Right lobe of liver (tissue), 6 donors: ENCODE measurements at regions not wholly inside any gene's neighbourhood (a gene's known extent, or its start where the extent isn't known, plus 50 kb on each side); places are given as distances from the start of the nearest gene placed in this dataset.

Source experiments
- ATAC-seq, 4 donors: fragments of 200-7000 bp; cut with Tn5 transposase; one replicate each; pipeline ENCODE4 v1.9.1; 2020; ENCODE audit warnings: mild to moderate bottlenecking in 4 of 4, moderate library complexity in 4 of 4
- DNase-seq, 3 donors: peaks; one replicate each; pipeline ENCODE4 v3.0.0-alpha.2; 2020
- H3K27ac ChIP-seq, 3 donors: fragments of 200-600 bp; one replicate each; pipeline ENCODE4 v1.8.0; 2022
- H3K27me3 ChIP-seq, 2 donors: fragments of 200-600 bp; one replicate each; pipeline ENCODE4 v1.8.0; 2022
- H3K36me3 ChIP-seq, 4 donors: fragments of 200-600 bp; sonication (generic) in 1 of 4; one replicate each; pipeline versions ENCODE4 v1.5.1 to v1.8.0; 2017 to 2022; ENCODE audit warnings: control low read depth in 1 of 4
- H3K4me1 ChIP-seq, 4 donors: fragments of 200-600 bp; sonication (generic) in 1 of 4; one replicate each; pipeline versions ENCODE4 v1.5.1 to v1.8.0; 2017 to 2022; ENCODE audit warnings: control low read depth in 1 of 4
- H3K4me3 ChIP-seq, 3 donors: fragments of 200-600 bp; one replicate each; pipeline ENCODE4 v1.8.0; 2022
- H3K9me3 ChIP-seq, 4 donors: fragments of 200-600 bp; sonication (generic) in 1 of 4; one replicate each; pipeline versions ENCODE4 v1.5.1 to v1.8.0; 2017 to 2022; ENCODE audit warnings: control low read depth in 1 of 4
- POLR2A ChIP-seq: fragments of 450-650 bp; IDR thresholded peaks from one replicate; pipeline ENCODE4 v1.6.1; 2017; ENCODE audit warnings: antibody characterized with exemption, mild to moderate bottlenecking
- WGBS: methylation state at CpG from one replicate; pipeline ENCODE4 v1.1.6; 2018; ENCODE audit warnings: low coverage, low lambda C conversion rate; ENCODE audit not compliant: insufficient coverage; ENCODE audit errors: missing lambda C conversion rate; 5-methylcytosine and 5-hydroxymethylcytosine counted together
- intact Hi-C, 2 donors: fragments of 100-400 bp; cut with DNase I; formaldehyde crosslinking; loops; one replicate each; pipeline versions ENCODE4 v1.11.2 to v1.14.1; 2022
- TF ChIP-seq, protein P1 (sequence below), 4 donors: fragments of 200-600 bp in 3 of 4; fragments of 450-650 bp in 1 of 4; IDR thresholded peaks; one replicate each; pipeline versions ENCODE4 v1.5.1 to v1.8.0; 2016 to 2022; ENCODE audit warnings: antibody characterized with exemption in 4 of 4, mild to moderate bottlenecking in 2 of 4
- donor health status: DM: no; HTN: yes; CAD: no.
- donor health status: DM: no; HTN: no; CAD: no.
- donor health status: DM: no; HTN: no; CAD: no.
- donor health status: DM: no; HTN: yes; CAD: no.
- donor health status: DM: no; HTN: yes; CAD: no.

DNA sequence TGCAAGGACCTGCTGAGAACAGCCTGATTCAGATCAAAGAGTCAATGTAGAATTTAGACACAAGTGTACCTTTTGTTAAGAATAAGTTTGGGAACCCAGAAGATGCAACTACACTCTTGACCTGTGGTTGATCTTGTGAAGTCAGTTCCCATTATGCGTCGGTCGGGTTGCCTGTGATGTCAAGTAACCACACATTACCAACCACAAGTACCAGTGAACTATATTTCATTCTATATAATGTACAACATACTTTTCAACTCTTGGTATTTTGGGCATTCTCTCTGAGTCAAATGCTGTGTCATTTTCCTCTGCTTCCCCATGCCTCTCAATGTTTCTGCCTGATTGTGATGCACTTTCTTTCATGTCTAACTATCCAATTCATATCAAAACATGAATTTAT, 426.2 kb downstream of the ETV1 start:
- TF ChIP-seq, protein P1, sequence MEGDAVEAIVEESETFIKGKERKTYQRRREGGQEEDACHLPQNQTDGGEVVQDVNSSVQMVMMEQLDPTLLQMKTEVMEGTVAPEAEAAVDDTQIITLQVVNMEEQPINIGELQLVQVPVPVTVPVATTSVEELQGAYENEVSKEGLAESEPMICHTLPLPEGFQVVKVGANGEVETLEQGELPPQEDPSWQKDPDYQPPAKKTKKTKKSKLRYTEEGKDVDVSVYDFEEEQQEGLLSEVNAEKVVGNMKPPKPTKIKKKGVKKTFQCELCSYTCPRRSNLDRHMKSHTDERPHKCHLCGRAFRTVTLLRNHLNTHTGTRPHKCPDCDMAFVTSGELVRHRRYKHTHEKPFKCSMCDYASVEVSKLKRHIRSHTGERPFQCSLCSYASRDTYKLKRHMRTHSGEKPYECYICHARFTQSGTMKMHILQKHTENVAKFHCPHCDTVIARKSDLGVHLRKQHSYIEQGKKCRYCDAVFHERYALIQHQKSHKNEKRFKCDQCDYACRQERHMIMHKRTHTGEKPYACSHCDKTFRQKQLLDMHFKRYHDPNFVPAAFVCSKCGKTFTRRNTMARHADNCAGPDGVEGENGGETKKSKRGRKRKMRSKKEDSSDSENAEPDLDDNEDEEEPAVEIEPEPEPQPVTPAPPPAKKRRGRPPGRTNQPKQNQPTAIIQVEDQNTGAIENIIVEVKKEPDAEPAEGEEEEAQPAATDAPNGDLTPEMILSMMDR (IDR thresholded peaks at IDR 0.05) = no peak
- no peak for TF ChIP-seq POLR2A
- intact Hi-C loops = no loop called here
- ATAC-seq = no peak
- Histone ChIP-seq H3K27me3 (no peaks in the 10 kb centered on the region), H3K4me1 (no peaks in the 10 kb centered on the region), H3K27ac (no peak overlapping the region), H3K9me3 (no peaks in the 10 kb centered on the region), H3K36me3 (no peaks in the 10 kb centered on the region), H3K4me3 (no peak overlapping the region)
- DNase-seq = no peak
- 39% methylated on average over 3 of the region's 3 CpGs for WGBS

DNA sequence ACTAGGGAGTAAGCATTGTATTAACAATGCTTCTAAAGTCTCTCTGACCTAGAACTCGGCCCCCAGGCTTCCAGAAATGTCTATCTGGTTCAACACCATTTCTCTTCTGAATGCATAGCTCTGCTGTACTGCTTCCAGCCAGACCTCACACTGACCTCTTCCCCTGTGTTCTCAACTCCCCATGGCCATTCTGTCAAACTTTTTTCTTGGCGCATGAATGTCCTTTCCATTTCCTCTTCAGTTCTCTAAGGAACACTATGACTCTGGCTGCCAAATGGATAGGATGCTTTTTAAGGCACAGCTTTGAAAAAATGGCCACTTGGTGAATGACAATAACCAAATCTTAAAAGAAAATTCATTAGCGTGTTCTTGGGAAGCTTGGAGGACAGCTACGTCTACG, 425.8 kb downstream of the ETV1 start:
- no peak overlapping the region for H3K4me3 ChIP-seq
- TF ChIP-seq POLR2A = no peak
- TF ChIP-seq, protein P1 (IDR thresholded peaks at IDR 0.05) = no peak
- H3K27ac ChIP-seq = no peak overlapping the region
- ATAC-seq (no peak), DNase-seq (no peak)
- H3K9me3 ChIP-seq = no peaks in the 10 kb centered on the region
- H3K36me3 ChIP-seq = no peaks in the 10 kb centered on the region
- no peaks in the 10 kb centered on the region for H3K4me1 ChIP-seq
- H3K27me3 ChIP-seq = no peaks in the 10 kb centered on the region
- intact Hi-C loops = no loop called here
- WGBS = 41% methylated on average over 5 of the region's 5 CpGs

DNA sequence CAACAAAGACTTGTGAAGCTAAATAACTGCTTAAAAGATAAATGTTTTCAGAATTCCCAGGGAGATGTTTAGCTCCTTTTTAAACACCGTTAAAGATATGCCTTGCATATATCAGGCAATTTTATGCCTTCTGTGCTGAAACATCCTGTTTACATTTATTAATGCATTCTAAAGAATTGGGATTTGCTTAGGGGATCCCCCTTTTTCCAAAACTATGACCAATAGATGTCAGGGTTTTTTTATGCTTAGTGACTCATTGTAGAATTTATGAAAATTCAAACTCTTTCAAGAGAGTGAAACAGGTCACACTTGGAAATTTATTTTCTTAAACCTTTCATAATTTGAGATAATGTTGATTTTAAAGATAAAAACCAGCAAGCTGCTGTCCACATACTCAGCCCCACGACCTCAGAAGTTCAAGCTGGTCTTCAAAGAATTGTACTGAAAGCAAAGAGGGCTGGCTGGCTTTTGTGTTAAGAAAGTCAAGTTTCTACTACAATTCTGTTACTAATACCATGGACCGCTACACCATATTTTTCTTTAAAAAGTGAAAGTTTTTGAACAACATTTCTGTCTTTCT, 411.8 kb downstream of the ETV1 start:
- Histone ChIP-seq H3K36me3 (no peaks in the 10 kb centered on the region), H3K27me3 (no peaks in the 10 kb centered on the region), H3K27ac (no peak overlapping the region), H3K4me3 (no peak overlapping the region), H3K4me1 (no peaks in the 10 kb centered on the region), H3K9me3 (no peaks in the 10 kb centered on the region)
- intact Hi-C loops = no loop called here
- TF ChIP-seq, protein P1 (IDR thresholded peaks at IDR 0.05) = no peak
- no peak for TF ChIP-seq POLR2A
- ATAC-seq (no peak), DNase-seq (no peak)
- WGBS = 50% methylated on average over 3 of the region's 3 CpGs

DNA sequence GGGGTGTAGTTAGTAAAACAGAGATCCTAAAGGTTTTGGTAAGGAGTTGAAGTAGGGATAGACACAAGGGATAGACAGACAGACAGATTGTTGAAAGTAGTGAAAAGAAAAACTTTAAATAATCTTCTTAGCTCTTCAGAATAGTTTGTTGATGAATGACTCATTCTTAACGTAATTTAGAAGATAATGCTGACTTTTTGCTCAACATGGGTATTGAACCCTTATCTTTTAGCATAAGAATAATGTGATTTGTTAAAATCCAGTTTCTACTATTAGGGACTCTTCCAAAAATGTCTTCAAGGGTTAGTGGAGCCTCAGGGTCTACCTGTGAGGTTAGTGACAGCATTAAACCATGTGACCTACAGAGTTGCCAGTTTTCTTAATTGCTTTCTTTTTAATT, 411.2 kb downstream of the ETV1 start:
- Histone ChIP-seq H3K36me3 (no peaks in the 10 kb centered on the region), H3K4me3 (no peak overlapping the region), H3K27ac (no peak overlapping the region), H3K4me1 (no peaks in the 10 kb centered on the region), H3K9me3 (no peaks in the 10 kb centered on the region), H3K27me3 (no peaks in the 10 kb centered on the region)
- DNase-seq = no peak
- ATAC-seq = no peak
- intact Hi-C loops = no loop called here
- TF ChIP-seq POLR2A = no peak
- TF ChIP-seq, protein P1 (IDR thresholded peaks at IDR 0.05) = no peak
- 19% methylated on average over 1 of the region's 1 CpG for WGBS

DNA sequence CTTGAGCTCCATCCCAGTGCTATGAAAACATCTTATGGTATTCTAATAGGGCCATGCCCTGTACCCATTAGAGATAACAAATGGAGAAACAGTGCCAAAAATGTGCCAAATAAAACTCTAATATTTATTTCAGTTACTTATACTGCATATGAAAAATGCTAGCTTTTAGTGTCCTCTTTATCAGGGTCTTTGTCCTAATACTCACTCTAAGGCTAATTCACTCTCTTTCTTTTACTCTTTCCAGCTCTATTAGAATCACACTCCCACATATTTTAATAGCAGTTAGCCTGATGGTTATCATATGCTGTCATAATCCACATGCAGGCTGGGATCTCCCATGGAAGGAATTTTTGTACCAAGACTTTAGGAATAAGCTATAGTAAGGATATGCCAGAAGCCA, 408.4 kb downstream of the ETV1 start:
- DNase-seq (no peak), ATAC-seq (no peak)
- Histone ChIP-seq H3K4me3 (no peak overlapping the region), H3K4me1 (no peaks in the 10 kb centered on the region), H3K36me3 (no peaks in the 10 kb centered on the region), H3K27ac (no peak overlapping the region), H3K27me3 (no peaks in the 10 kb centered on the region), H3K9me3 (no peaks in the 10 kb centered on the region)
- TF ChIP-seq, protein P1 (IDR thresholded peaks at IDR 0.05) = no peak
- TF ChIP-seq POLR2A = no peak
- intact Hi-C loops = no loop called here
